ENCODE measurements at regions not wholly inside any gene's neighbourhood (a gene's known extent, or its start where the extent isn't known, plus 50 kb on each side); places are given as distances from the start of the nearest gene placed in this dataset.

DNA sequence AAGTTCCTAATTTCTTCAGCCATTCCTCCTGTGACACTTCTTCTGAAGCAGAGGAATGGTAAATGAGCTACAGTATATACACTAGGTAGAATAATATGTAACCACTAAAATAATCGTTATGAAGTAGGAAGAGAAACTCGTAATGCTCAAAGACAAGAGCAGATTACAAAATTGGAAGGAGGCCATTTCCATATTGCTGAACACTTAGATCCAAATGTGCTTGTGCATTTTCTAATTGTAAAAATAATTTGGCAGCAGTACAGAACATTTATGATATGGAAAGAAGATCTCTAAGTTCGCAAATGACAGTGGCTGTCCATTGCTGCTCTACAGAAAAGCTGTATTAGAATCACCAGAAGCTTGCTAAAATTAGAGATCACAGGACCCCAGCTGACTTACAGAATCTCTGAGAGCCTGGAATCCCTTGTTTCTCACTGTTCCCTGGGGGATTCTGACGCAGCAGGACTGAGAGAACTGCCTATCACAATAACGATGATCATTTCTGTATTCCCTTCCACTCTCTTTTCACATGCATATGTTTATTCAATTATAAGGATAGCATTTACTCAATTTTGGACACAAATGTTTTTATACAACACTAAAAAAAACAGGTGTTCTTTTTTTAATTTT is 242.1 kb downstream of the OMA1 start:
- Histone ChIP-seq H3K9ac (ENCODE audit: low read length) (no peak overlapping the region), H3K4me1 (ENCODE audit: low read length) (peaks cover 6% of the 10 kb centered on the region), H4K20me1 (ENCODE audit: insufficient read depth, low read depth, low read length) (no peaks in the 10 kb centered on the region), H3K9me3 (ENCODE audit: low read length) (no peaks in the 10 kb centered on the region), H3K36me3 (ENCODE audit: insufficient read depth, low read length) (no peaks in the 10 kb centered on the region), H2AFZ (ENCODE audit: low read length) (no peak overlapping the region), H3K27ac (ENCODE audit: low read length) (no peak overlapping the region), H3K27me3 (ENCODE audit: low read length) (no peaks in the 10 kb centered on the region), H3K9me2 (replicated peaks; ENCODE audit: insufficient read depth, low read length) (no peaks in the 10 kb centered on the region), H3K4me3 (ENCODE audit: low read length) (no peak overlapping the region), H3K79me2 (ENCODE audit: low read length) (no peaks in the 10 kb centered on the region), H3K4me2 (ENCODE audit: low read depth, low read length, poor library complexity, severe bottlenecking) (no peak overlapping the region)
- DNase-seq = no peak

DNA sequence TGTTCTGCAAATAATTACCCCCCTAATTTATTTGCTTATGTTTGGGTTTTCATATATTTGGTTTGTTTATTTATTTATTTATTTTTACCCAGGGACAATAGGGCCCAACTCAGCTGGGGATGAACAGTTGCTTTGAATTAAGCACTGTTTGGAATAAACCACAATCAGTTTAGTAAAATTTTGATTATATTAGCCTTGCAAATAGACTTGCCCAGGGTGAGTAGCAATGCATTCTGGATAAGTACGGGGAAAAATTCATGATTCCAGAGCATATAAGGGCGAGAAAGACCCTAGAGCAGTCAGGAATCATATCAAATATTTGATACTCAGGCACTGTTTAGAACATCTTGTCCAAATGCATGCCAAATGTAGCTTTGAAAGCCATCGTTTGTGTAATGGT is 242.7 kb downstream of the OMA1 start:
- peaks cover 6% of the 10 kb centered on the region for H3K4me1 ChIP-seq (ENCODE audit: low read length)
- H3K27me3 ChIP-seq (ENCODE audit: low read length) = no peaks in the 10 kb centered on the region
- no peak for DNase-seq
- no peaks in the 10 kb centered on the region for H3K9me2 ChIP-seq (replicated peaks; ENCODE audit: insufficient read depth, low read length)
- H4K20me1 ChIP-seq (ENCODE audit: insufficient read depth, low read depth, low read length) = no peaks in the 10 kb centered on the region
- no peak overlapping the region for H2AFZ ChIP-seq (ENCODE audit: low read length)
- H3K9me3 ChIP-seq (ENCODE audit: low read length) = no peaks in the 10 kb centered on the region
- no peak overlapping the region for H3K9ac ChIP-seq (ENCODE audit: low read length)
- no peaks in the 10 kb centered on the region for H3K36me3 ChIP-seq (ENCODE audit: insufficient read depth, low read length)
- no peaks in the 10 kb centered on the region for H3K79me2 ChIP-seq (ENCODE audit: low read length)
- H3K4me2 ChIP-seq (ENCODE audit: low read depth, low read length, poor library complexity, severe bottlenecking) = no peak overlapping the region
- H3K4me3 ChIP-seq (ENCODE audit: low read length) = no peak overlapping the region
- H3K27ac ChIP-seq (ENCODE audit: low read length) = no peak overlapping the region

DNA sequence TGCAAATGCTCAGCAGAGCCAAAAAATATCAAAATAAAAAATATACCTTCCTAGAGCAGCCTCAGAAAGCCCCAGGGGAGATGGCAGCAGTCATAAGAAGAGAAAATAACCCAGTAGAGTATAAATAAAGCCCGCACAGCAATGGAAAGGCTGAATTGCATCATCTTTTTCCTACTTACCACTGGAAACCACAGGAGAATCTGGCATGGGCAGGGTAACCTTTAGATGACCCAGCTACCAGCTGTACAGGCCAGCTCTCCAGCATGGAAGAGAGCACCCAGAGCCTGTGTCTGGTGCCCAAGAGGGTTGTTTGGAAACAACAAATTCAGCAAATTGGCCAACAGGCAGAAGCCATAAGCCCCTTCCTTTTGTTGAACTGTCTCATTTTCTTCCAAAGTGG is 253.1 kb downstream of the OMA1 start:
- Histone ChIP-seq H3K27me3 (ENCODE audit: low read length) (no peaks in the 10 kb centered on the region; the same call in 1 of the 2 replicates), H4K20me1 (ENCODE audit: insufficient read depth, low read depth, low read length) (no peaks in the 10 kb centered on the region), H3K79me2 (ENCODE audit: low read length) (no peaks in the 10 kb centered on the region), H3K4me1 (ENCODE audit: low read length) (no peaks in the 10 kb centered on the region), H3K9me3 (ENCODE audit: low read length) (no peaks in the 10 kb centered on the region), H3K36me3 (ENCODE audit: insufficient read depth, low read length) (no peaks in the 10 kb centered on the region), H3K9ac (ENCODE audit: low read length) (no peak overlapping the region), H3K9me2 (replicated peaks; ENCODE audit: insufficient read depth, low read length) (no peaks in the 10 kb centered on the region), H3K4me2 (ENCODE audit: low read depth, low read length, poor library complexity, severe bottlenecking) (no peak overlapping the region), H3K4me3 (ENCODE audit: low read length) (no peak overlapping the region), H2AFZ (ENCODE audit: low read length) (no peak overlapping the region), H3K27ac (ENCODE audit: low read length) (no peak overlapping the region)
- no peak for DNase-seq

DNA sequence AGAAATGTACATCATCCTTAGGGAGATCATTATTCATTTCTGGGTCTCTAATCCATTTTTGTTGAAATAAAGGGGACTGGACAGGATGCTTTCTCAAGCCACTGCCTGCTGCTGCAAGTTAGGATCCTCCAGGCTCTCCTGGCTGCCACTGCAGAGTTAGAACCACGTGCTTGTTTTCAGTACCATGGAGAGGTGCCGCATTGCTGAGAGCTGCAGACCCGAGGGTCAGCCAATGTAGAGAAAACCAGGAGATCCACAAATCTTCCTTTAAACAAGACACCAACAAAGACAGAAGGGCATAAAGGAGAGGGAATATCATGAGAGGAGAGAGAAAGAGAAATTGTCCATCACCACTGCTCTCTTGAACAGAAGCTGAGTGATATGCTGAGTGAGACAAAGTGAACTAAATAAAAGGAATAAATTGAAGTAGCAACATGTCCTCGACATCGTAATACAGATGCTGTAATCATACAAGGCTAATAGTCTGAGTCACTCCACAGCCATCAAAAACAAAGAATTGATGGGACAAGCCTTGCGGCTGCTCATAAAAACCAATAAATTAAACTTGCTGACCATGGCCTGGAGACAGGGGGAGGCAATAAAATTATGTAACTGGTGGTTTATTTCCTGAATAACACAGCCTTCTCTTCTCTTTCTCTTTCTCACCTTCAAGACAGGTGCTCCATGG is 255.7 kb downstream of the OMA1 start:
- H4K20me1 ChIP-seq (ENCODE audit: insufficient read depth, low read depth, low read length) = no peaks in the 10 kb centered on the region
- no peaks in the 10 kb centered on the region for H3K9me2 ChIP-seq (replicated peaks; ENCODE audit: insufficient read depth, low read length)
- H3K4me3 ChIP-seq (ENCODE audit: low read length) = no peak overlapping the region
- no peaks in the 10 kb centered on the region for H3K27me3 ChIP-seq (ENCODE audit: low read length)
- H3K9me3 ChIP-seq (ENCODE audit: low read length) = no peaks in the 10 kb centered on the region
- no peak overlapping the region for H3K27ac ChIP-seq (ENCODE audit: low read length)
- H3K4me1 ChIP-seq (ENCODE audit: low read length) = no peaks in the 10 kb centered on the region
- H3K4me2 ChIP-seq (ENCODE audit: low read depth, low read length, poor library complexity, severe bottlenecking) = no peak overlapping the region
- H3K79me2 ChIP-seq (ENCODE audit: low read length) = no peaks in the 10 kb centered on the region
- peak; percentile 50 for DNase-seq
- no peak overlapping the region for H2AFZ ChIP-seq (ENCODE audit: low read length)
- H3K9ac ChIP-seq (ENCODE audit: low read length) = no peak overlapping the region
- no peaks in the 10 kb centered on the region for H3K36me3 ChIP-seq (ENCODE audit: insufficient read depth, low read length)

DNA sequence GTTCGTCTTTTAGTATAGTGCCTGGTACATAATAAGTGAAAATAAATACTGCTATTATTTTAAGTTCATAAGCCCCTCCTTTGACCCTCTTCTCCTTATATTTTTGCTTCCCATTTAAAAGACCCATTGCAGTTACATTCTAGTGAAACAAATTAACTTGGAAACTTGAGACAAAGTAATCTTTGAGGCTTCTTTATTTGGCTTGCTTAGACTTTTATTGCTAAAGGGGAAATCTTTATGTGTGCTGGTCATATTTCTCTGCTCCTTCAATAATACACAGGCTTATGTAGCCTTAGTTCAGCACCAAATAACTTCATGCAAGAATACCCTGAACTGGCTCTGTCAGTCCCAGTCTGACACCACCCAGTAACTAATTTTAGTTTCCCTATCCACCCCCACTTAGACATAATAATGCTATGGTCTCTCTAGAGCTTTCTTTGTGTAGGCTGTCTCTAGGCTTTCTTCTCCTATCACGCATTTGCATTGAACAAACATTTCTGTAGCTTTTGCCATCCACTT is 257.8 kb downstream of the OMA1 start:
- no peaks in the 10 kb centered on the region for H3K4me1 ChIP-seq (ENCODE audit: low read length)
- no peaks in the 10 kb centered on the region for H3K36me3 ChIP-seq (ENCODE audit: insufficient read depth, low read length)
- H3K79me2 ChIP-seq (ENCODE audit: low read length) = no peaks in the 10 kb centered on the region
- H3K9me2 ChIP-seq (replicated peaks; ENCODE audit: insufficient read depth, low read length) = no peaks in the 10 kb centered on the region
- H3K9ac ChIP-seq (ENCODE audit: low read length) = no peak overlapping the region
- H2AFZ ChIP-seq (ENCODE audit: low read length) = no peak overlapping the region
- DNase-seq = no peak
- H3K4me2 ChIP-seq (ENCODE audit: low read depth, low read length, poor library complexity, severe bottlenecking) = no peak overlapping the region
- no peaks in the 10 kb centered on the region for H4K20me1 ChIP-seq (ENCODE audit: insufficient read depth, low read depth, low read length)
- H3K4me3 ChIP-seq (ENCODE audit: low read length) = no peak overlapping the region
- H3K27ac ChIP-seq (ENCODE audit: low read length) = no peak overlapping the region
- H3K27me3 ChIP-seq (ENCODE audit: low read length) = no peaks in the 10 kb centered on the region
- H3K9me3 ChIP-seq (ENCODE audit: low read length) = no peaks in the 10 kb centered on the region

DNA sequence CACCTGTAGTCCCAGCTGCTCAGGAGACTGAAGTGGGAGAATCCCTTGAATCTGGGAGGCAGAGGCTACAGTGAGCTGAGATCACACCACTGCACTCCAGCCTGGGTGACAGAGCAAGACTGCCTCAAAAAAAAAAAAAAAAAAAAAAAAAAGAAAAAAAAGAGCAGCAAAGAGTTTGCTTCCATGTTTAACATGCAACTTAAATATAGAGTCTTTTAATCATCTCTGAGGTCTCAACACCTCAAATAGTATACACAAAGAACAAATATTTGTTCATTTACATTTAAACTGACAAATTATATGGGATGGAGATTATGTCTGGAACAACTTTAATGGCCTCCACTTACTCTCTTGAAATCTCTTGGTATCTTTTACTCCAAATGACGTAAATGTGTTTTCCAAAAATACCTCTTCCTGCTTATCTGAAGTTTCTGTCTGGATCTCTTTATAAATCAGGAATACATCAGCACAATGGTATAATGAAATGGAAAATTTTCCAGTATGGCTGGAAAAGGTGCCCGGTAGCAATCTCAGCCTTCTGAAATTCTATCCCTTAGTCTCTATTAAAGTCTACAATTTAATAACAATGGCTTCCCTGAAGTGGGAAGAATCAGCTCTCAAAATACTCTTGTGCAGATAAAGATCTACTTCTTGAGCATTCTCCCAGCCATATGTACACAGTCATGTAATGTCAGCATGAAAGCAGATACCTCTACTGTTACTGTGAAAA is 258.5 kb downstream of the OMA1 start:
- Histone ChIP-seq H3K9me3 (ENCODE audit: low read length) (no peaks in the 10 kb centered on the region), H3K36me3 (ENCODE audit: insufficient read depth, low read length) (no peaks in the 10 kb centered on the region), H2AFZ (ENCODE audit: low read length) (no peak overlapping the region), H3K4me3 (ENCODE audit: low read length) (no peak overlapping the region), H3K27ac (ENCODE audit: low read length) (no peak overlapping the region), H3K27me3 (ENCODE audit: low read length) (no peaks in the 10 kb centered on the region), H3K4me1 (ENCODE audit: low read length) (no peaks in the 10 kb centered on the region), H3K9me2 (replicated peaks; ENCODE audit: insufficient read depth, low read length) (no peaks in the 10 kb centered on the region), H3K9ac (ENCODE audit: low read length) (no peak overlapping the region), H3K79me2 (ENCODE audit: low read length) (no peaks in the 10 kb centered on the region), H3K4me2 (ENCODE audit: low read depth, low read length, poor library complexity, severe bottlenecking) (no peak overlapping the region), H4K20me1 (ENCODE audit: insufficient read depth, low read depth, low read length) (no peaks in the 10 kb centered on the region)
- no peak for DNase-seq

DNA sequence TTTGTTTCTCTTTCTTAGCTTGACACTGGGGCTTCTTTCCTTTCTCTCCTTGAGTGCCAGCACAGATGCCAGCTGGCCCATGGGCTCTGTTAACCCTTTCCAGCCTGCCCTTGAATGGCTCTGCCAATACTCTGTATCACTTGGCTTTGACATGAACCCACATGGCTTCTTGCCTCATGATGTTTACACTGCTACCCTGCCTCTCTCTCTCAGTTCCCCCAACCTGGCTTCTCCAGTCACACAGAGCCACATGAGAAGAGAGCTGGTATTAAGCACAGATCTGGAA is 262.4 kb downstream of the OMA1 start:
- Histone ChIP-seq H3K9ac (ENCODE audit: low read length) (no peak overlapping the region), H3K9me2 (replicated peaks; ENCODE audit: insufficient read depth, low read length) (no peaks in the 10 kb centered on the region), H3K79me2 (ENCODE audit: low read length) (no peaks in the 10 kb centered on the region), H3K9me3 (ENCODE audit: low read length) (no peaks in the 10 kb centered on the region), H3K36me3 (ENCODE audit: insufficient read depth, low read length) (no peaks in the 10 kb centered on the region), H3K4me3 (ENCODE audit: low read length) (no peak overlapping the region), H3K27ac (ENCODE audit: low read length) (no peak overlapping the region), H3K27me3 (ENCODE audit: low read length) (no peaks in the 10 kb centered on the region), H3K4me1 (ENCODE audit: low read length) (peaks cover 9% of the 10 kb centered on the region), H2AFZ (ENCODE audit: low read length) (no peak overlapping the region), H3K4me2 (ENCODE audit: low read depth, low read length, poor library complexity, severe bottlenecking) (no peak overlapping the region), H4K20me1 (ENCODE audit: insufficient read depth, low read depth, low read length) (no peaks in the 10 kb centered on the region)
- DNase-seq = no peak

DNA sequence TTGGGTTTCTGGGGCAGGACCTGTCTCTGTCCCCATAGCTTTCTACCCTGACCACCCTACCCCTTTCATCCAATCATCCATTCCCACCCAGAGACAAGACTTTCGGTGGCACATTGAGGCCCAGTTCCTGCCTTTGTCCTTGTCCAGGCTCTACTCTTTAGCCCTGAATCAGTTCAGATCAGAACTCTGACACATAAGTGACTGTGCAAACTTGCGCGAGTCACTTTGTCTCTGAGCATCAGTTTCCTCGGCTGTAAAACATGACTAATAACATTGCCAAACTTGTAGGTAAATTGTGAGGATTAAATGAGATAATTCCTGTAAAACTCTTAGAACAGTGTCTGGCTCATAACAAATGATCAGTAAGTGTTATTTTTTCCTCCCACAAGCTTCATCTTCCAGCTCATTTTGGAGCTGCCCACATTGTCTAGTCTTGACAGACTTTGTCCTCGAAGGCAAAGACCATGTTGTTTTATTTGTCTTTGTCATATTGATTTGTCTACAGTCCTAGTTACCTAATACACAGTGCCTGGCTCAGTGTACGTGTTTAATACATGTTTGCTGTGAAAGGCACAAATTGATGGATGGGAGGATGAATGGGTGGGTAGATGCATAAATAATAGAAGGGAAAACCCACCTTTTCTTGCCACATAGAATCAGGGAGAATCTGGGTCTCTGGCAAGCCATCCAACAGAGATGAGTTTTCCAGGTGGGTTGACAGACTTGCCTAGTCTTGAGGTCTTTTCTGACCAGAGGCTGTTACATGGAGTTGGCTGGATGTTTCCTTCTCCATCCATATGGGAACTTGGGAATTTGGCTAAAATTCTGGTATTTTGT is 262.9 kb downstream of the OMA1 start:
- Histone ChIP-seq H3K9me2 (replicated peaks; ENCODE audit: insufficient read depth, low read length) (no peaks in the 10 kb centered on the region), H3K79me2 (ENCODE audit: low read length) (no peaks in the 10 kb centered on the region), H3K27ac (ENCODE audit: low read length) (no peak overlapping the region), H3K9me3 (ENCODE audit: low read length) (no peaks in the 10 kb centered on the region), H3K4me1 (ENCODE audit: low read length) (peaks cover 9% of the 10 kb centered on the region), H2AFZ (ENCODE audit: low read length) (no peak overlapping the region), H3K27me3 (ENCODE audit: low read length) (no peaks in the 10 kb centered on the region), H3K4me3 (ENCODE audit: low read length) (no peak overlapping the region), H4K20me1 (ENCODE audit: insufficient read depth, low read depth, low read length) (no peaks in the 10 kb centered on the region), H3K36me3 (ENCODE audit: insufficient read depth, low read length) (no peaks in the 10 kb centered on the region), H3K4me2 (ENCODE audit: low read depth, low read length, poor library complexity, severe bottlenecking) (no peak overlapping the region), H3K9ac (ENCODE audit: low read length) (no peak overlapping the region)
- DNase-seq = no peak
